Panc1 (cell line): ENCODE measurements at regions not wholly inside any gene's neighbourhood (a gene's known extent, or its start where the extent isn't known, plus 50 kb on each side); places are given as distances from the start of the nearest gene placed in this dataset.

Source experiments
- CTCF ChIP-seq: fragments of 450-650 bp; IDR thresholded peaks from 2 replicates; pipeline ENCODE4 v1.5.1; 2017; ENCODE audit warnings: mild to moderate bottlenecking
- POLR2AphosphoS5 ChIP-seq: IDR thresholded peaks from 2 replicates; pipeline ENCODE4 v1.6.1; 2012; ENCODE audit warnings: mild to moderate bottlenecking, low read depth, low read length, moderate library complexity
- TF ChIP-seq, protein P1 (sequence below), 2 experiments: IDR thresholded peaks; 2 replicates each; pipeline ENCODE4 v1.6.1; 2011 to 2012; ENCODE audit warnings: low read depth in 2 of 2, control low read depth in 1 of 2, low read length in 1 of 2, mild to moderate bottlenecking in 1 of 2, moderate library complexity in 1 of 2; ENCODE audit not compliant: insufficient read depth in 1 of 2

DNA sequence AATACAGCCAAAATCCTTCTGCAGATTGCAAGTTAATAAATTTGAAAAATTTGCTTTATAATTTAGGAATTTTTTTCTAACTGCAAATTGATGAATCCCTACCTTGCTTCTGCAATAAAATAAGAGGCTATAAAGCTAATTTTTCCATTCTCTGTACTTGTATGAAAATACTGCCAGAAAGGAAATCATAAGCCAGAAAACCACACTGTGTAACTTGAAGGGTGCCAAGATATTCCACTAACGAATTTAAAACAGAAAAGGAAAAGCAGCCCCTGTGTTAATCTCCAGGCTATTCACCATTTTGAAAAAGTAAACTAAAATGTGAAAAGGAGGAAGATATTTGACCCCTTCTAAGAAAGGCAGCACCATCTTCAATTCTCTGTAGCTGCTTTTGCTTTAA lies 557.9 kb upstream of the ZNF385D start:
- no peak for TF ChIP-seq CTCF
- TF ChIP-seq, protein P1, sequence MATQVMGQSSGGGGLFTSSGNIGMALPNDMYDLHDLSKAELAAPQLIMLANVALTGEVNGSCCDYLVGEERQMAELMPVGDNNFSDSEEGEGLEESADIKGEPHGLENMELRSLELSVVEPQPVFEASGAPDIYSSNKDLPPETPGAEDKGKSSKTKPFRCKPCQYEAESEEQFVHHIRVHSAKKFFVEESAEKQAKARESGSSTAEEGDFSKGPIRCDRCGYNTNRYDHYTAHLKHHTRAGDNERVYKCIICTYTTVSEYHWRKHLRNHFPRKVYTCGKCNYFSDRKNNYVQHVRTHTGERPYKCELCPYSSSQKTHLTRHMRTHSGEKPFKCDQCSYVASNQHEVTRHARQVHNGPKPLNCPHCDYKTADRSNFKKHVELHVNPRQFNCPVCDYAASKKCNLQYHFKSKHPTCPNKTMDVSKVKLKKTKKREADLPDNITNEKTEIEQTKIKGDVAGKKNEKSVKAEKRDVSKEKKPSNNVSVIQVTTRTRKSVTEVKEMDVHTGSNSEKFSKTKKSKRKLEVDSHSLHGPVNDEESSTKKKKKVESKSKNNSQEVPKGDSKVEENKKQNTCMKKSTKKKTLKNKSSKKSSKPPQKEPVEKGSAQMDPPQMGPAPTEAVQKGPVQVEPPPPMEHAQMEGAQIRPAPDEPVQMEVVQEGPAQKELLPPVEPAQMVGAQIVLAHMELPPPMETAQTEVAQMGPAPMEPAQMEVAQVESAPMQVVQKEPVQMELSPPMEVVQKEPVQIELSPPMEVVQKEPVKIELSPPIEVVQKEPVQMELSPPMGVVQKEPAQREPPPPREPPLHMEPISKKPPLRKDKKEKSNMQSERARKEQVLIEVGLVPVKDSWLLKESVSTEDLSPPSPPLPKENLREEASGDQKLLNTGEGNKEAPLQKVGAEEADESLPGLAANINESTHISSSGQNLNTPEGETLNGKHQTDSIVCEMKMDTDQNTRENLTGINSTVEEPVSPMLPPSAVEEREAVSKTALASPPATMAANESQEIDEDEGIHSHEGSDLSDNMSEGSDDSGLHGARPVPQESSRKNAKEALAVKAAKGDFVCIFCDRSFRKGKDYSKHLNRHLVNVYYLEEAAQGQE (IDR thresholded peaks at IDR 0.05; ENCODE audit: insufficient read depth in 1 of 2, low read depth in 2 of 2, low read length in 1 of 2), result no peak
- TF ChIP-seq POLR2AphosphoS5, result no peak
